ENCODE measurements at regions not wholly inside any gene's neighbourhood (a gene's known extent, or its start where the extent isn't known, plus 50 kb on each side); places are given as distances from the start of the nearest gene placed in this dataset.
"Not testable (repeated sequence)": the region's sequence is repeated elsewhere in the genome, so short reads cannot be mapped to it uniquely, and the experiment has no call there.

- H3K36me3 Mint-ChIP-seq: peaks cover 4% of the 10 kb centered on the region
- H3K27ac Mint-ChIP-seq: no peak overlapping the region
- peaks cover 10% of the 10 kb centered on the region for H3K4me1 Mint-ChIP-seq (ENCODE audit: low read depth)
Measured at GRCh38 chr6:27119761-27120160, 127.7 kb upstream of the PRSS16 start.

GRCh38 chr6:27121640-27122039 is 125.9 kb upstream of the PRSS16 start:
- Mint-ChIP-seq H3K36me3 (peaks cover 4% of the 10 kb centered on the region), H3K27me3 (peaks cover 1% of the 10 kb centered on the region), H3K9me3 (ENCODE audit: low read depth) (no peaks in the 10 kb centered on the region), H3K4me1 (ENCODE audit: low read depth) (peaks cover 17% of the 10 kb centered on the region), H3K27ac (no peak overlapping the region), H3K4me3 (no peak overlapping the region)

More at GRCh38 chr6:27119761-27120160, 127.7 kb upstream of the PRSS16 start:
- no peaks in the 10 kb centered on the region for H3K9me3 Mint-ChIP-seq (ENCODE audit: low read depth)
- no peak overlapping the region for H3K4me3 Mint-ChIP-seq
- H3K27me3 Mint-ChIP-seq: peaks cover 1% of the 10 kb centered on the region

DNA sequence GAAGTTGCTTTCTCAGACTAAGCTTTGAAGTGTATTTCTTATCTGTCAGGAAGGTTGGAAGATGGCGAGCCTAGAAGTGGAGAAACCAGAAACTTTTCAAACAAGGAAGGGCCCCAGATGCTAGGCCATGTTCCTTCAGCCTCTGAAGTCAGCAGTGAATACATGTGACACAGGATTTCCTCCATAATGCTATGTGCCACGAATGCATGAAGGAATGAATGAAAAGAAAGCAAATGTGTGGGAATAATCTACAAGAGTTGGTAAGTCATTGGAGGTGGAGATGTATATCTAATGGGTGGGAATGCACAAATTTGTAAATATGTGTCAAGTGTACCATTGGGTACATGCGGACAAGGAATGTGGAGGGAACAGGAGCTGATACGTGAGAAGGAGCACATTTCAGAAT is 123.2 kb upstream of the PRSS16 start:
- Mint-ChIP-seq H3K27me3 (no peaks in the 10 kb centered on the region), H3K27ac (no peak overlapping the region), H3K4me3 (no peak overlapping the region), H3K9me3 (ENCODE audit: low read depth) (no peaks in the 10 kb centered on the region), H3K4me1 (ENCODE audit: low read depth) (peaks cover 23% of the 10 kb centered on the region), H3K36me3 (peaks cover 4% of the 10 kb centered on the region)

GRCh38 chr6:27126046-27126814 is 121.3 kb upstream of the PRSS16 start:
- Mint-ChIP-seq H3K9me3 (ENCODE audit: low read depth) (no peaks in the 10 kb centered on the region), H3K27me3 (no peaks in the 10 kb centered on the region), H3K27ac (no peak overlapping the region), H3K4me3 (peak overlapping the region; percentile 83), H3K36me3 (no peaks in the 10 kb centered on the region), H3K4me1 (ENCODE audit: low read depth) (peaks cover 21% of the 10 kb centered on the region)

- peak overlapping the region; percentile 64 for H3K27ac Mint-ChIP-seq
- no peaks in the 10 kb centered on the region for H3K36me3 Mint-ChIP-seq
- peaks cover 20% of the 10 kb centered on the region for H3K4me1 Mint-ChIP-seq (ENCODE audit: low read depth)
- H3K27me3 Mint-ChIP-seq: no peaks in the 10 kb centered on the region
- H3K9me3 Mint-ChIP-seq (ENCODE audit: low read depth): no peaks in the 10 kb centered on the region
- H3K4me3 Mint-ChIP-seq: peak overlapping the region; percentile 83
Measured at GRCh38 chr6:27126815-27127537, 120.5 kb upstream of the PRSS16 start.

DNA sequence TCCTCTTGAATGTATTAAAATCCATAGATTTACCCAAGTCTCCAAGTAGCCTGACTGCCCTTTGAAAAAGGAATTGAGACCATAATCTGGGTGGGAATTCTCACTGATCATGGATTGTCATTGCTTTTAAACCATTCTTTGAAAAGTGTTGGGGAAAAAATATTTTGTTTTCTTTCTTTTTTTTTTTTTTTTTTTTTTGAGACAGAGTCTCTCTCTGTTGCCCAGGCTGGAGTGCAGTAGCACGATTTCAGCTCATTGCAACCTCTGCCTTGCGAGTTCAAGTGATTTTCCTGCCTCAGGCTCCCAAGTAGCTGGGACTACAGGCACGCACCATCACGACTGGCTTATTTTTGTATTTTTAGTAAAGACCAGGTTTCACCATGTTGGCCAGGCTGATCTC is 119.6 kb upstream of the PRSS16 start:
- H3K9me3 Mint-ChIP-seq (ENCODE audit: low read depth); H3K27ac Mint-ChIP-seq; H3K4me3 Mint-ChIP-seq; H3K27me3 Mint-ChIP-seq; H3K36me3 Mint-ChIP-seq: not testable (repeated sequence)
- peaks cover 20% of the 10 kb centered on the region for H3K4me1 Mint-ChIP-seq (ENCODE audit: low read depth)

- Mint-ChIP-seq H3K27me3 (no peaks in the 10 kb centered on the region), H3K4me3 (no peak overlapping the region), H3K9me3 (ENCODE audit: low read depth) (no peaks in the 10 kb centered on the region)
Measured at GRCh38 chr6:27128311-27129094, 119.0 kb upstream of the PRSS16 start.

DNA sequence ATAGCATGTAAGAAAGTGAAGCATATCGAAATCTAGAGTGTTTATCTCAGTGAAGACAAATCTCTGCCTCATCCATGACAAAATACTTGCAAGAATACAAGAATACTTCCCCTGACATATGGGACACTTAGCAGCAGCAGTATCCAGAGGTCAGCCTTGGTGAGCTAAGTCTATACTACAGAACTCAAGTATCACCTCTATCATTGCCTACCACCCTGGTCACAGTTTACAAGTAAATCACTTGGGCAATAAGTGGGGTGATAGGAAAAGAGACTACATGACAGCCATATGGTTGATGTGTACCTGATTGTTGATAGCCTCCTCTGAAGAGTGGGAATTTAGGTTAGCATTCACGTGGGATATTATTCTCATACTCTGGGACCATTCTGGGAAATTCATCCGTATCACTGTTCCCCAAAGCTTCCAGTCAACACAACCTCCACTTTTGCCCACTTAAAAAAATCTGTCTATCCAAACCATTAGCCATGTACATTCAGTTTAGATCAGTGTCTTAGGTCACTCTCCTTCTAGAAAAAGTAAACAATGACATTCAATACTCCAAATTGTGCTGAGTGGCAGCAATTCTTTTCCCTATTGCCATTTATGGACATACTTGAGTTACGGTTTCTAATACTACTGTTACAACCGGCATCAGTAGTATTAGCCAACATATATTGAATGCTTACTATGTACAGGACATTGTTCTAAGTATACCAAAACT is 118.2 kb upstream of the PRSS16 start:
- Mint-ChIP-seq H3K4me1 (ENCODE audit: low read depth) (peaks cover 20% of the 10 kb centered on the region), H3K9me3 (ENCODE audit: low read depth) (no peaks in the 10 kb centered on the region), H3K27ac (no peak overlapping the region)

More at GRCh38 chr6:27128311-27129094, 119.0 kb upstream of the PRSS16 start:
- Mint-ChIP-seq H3K27ac (no peak overlapping the region), H3K4me1 (ENCODE audit: low read depth) (peaks cover 20% of the 10 kb centered on the region), H3K36me3 (no peaks in the 10 kb centered on the region)

GRCh38 chr6:27129917-27130316 is 117.6 kb upstream of the PRSS16 start:
- no peak overlapping the region for H3K27ac Mint-ChIP-seq
- H3K4me3 Mint-ChIP-seq: no peak overlapping the region
- H3K9me3 Mint-ChIP-seq (ENCODE audit: low read depth): no peaks in the 10 kb centered on the region
- peaks cover 20% of the 10 kb centered on the region for H3K4me1 Mint-ChIP-seq (ENCODE audit: low read depth)
- H3K36me3 Mint-ChIP-seq: no peaks in the 10 kb centered on the region
- H3K27me3 Mint-ChIP-seq: no peaks in the 10 kb centered on the region

More for the DNA sequence above, 118.2 kb upstream of the PRSS16 start:
- Mint-ChIP-seq H3K36me3 (no peaks in the 10 kb centered on the region), H3K4me3 (no peak overlapping the region), H3K27me3 (no peaks in the 10 kb centered on the region)

DNA sequence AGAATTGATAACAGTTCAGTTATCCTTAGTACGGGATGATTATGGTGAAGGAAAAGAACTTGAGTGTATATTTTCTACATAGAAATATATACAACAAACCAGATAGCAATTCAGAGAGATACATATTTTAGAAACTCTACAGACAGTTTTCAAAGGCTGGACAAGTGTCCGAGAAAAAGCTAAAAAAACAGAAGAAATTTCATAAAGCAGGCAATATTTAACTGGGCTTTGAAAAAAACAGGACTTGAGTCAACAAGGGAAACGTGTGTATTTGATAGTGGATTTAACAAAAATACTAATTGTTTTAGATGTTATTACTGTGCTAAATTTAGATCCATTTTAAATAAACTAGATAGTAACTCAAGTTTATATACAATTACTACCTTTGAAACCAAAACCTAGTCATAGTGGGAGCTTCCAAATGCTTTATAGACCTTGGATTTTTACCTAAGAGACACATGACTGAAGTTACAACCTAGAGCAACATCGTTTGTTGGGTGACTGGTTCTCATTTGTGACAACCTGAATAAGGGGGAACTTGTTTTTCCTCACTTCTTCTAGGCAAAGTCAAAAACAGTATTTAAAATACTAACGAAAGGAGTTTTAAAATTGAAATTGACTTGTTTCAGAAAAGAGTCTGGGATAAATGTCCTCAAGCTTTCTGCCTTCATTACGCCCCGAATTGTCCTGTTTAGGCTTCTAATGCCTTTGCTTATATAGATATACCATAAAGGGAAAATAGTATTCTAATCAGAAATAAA is 116.7 kb upstream of the PRSS16 start:
- no peaks in the 10 kb centered on the region for H3K9me3 Mint-ChIP-seq (ENCODE audit: low read depth)
- no peak overlapping the region for H3K4me3 Mint-ChIP-seq
- no peaks in the 10 kb centered on the region for H3K27me3 Mint-ChIP-seq
- no peaks in the 10 kb centered on the region for H3K36me3 Mint-ChIP-seq
- H3K27ac Mint-ChIP-seq: no peak overlapping the region
- peaks cover 24% of the 10 kb centered on the region for H3K4me1 Mint-ChIP-seq (ENCODE audit: low read depth)

- not testable (repeated sequence) for H3K36me3 Mint-ChIP-seq; H3K27ac Mint-ChIP-seq; H3K4me3 Mint-ChIP-seq; H3K27me3 Mint-ChIP-seq; H3K9me3 Mint-ChIP-seq (ENCODE audit: low read depth)
- peaks cover 14% of the 10 kb centered on the region for H3K4me1 Mint-ChIP-seq (ENCODE audit: low read depth)
Measured at GRCh38 chr6:27132282-27132531, 115.3 kb upstream of the PRSS16 start.

- Mint-ChIP-seq H3K9me3 (ENCODE audit: low read depth) (no peaks in the 10 kb centered on the region), H3K36me3 (no peaks in the 10 kb centered on the region), H3K4me1 (ENCODE audit: low read depth) (peaks cover 16% of the 10 kb centered on the region), H3K27ac (no peak overlapping the region), H3K4me3 (no peak overlapping the region), H3K27me3 (no peaks in the 10 kb centered on the region)
Measured at GRCh38 chr6:27132532-27133280, 114.8 kb upstream of the PRSS16 start.

DNA sequence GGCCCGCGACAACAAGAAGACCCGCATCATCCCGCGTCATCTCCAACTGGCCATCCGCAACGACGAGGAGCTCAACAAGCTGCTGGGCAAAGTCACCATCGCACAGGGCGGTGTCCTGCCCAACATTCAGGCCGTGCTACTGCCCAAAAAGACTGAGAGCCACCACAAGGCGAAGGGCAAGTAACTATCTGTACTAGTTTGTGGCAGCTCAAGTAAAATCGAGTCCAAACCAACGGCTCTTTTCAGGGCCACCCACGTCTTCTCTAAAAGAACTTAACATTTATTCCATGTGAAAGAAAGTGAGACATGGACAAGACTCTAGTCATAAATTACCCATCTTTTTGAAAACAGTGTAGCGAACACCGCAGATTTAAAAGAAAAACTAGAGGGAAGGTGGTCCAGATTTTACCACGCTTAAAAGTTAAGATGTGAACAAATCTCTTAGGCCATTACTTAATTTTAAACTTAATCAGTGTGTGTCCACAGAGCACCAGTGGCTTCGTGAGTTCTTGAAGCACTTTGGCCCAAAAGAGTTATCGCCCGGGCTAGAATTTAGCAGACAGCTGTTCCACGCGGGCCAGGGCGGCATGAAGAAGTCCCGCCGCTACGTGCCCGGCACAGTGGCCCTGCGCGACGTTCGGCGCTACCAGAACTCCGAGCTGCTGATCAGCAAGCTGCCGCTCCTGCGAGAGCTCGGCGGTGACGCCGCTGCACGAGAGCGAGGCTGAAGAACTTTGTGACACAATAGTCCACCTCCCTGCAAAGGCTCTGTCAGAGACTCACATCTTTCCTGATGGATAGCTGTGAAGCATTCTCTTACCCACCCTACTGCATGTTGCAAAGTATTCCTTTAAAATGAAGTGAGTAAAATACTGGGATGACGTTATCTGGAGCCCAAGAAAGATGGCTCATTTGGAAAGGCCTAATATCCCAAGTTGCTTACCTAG is 113.9 kb upstream of the PRSS16 start:
- Mint-ChIP-seq H3K27me3 (no peaks in the 10 kb centered on the region), H3K9me3 (ENCODE audit: low read depth) (no peaks in the 10 kb centered on the region), H3K27ac (no peak overlapping the region), H3K36me3 (no peaks in the 10 kb centered on the region), H3K4me3 (no peak overlapping the region), H3K4me1 (ENCODE audit: low read depth) (peaks cover 22% of the 10 kb centered on the region)
